ENCODE measurements at regions not wholly inside any gene's neighbourhood (a gene's known extent, or its start where the extent isn't known, plus 50 kb on each side); places are given as distances from the start of the nearest gene placed in this dataset.

GRCh38 chr14:84323978-84324377 lies 1206.0 kb upstream of the FLRT2 start:
- no peak for TF ChIP-seq CTCF (IDR thresholded peaks at IDR 0.05)
- no peak for TF ChIP-seq POLR2A (IDR thresholded peaks at IDR 0.05)

Measured in ovary (tissue), 3 donors.